Neural cell (in vitro differentiated cells): ENCODE measurements at regions not wholly inside any gene's neighbourhood (a gene's known extent, or its start where the extent isn't known, plus 50 kb on each side); places are given as distances from the start of the nearest gene placed in this dataset.

Experiments
- H2AFZ ChIP-seq: fragments of 200-600, 300-800 bp; sonication (generic), shearing (Covaris generic); 2 replicates; pipeline ENCODE4 v1.6.0; 2014; ENCODE audit warnings: low read depth, mild to moderate bottlenecking, antibody characterized with exemption, low read length, moderate library complexity
- H3F3A ChIP-seq: fragments of 200-600 bp; shearing (Covaris generic); 2 replicates; pipeline ENCODE4 v1.6.1; 2016; ENCODE audit warnings: mild to moderate bottlenecking, moderate library complexity, mixed read lengths, antibody characterized with exemption, low read length; ENCODE audit not compliant: insufficient read depth, poor library complexity, severe bottlenecking
- H3K27ac ChIP-seq: fragments of 200-600, 300-800 bp; sonication (generic), shearing (Covaris generic); 2 replicates; pipeline ENCODE4 v1.5.1; 2014; ENCODE audit warnings: mild to moderate bottlenecking, low read length, moderate library complexity
- H3K27me3 ChIP-seq: fragments of 300-800, 200-600 bp; sonication (generic), shearing (Covaris generic); 2 replicates; pipeline ENCODE4 v1.6.0; 2014; ENCODE audit warnings: mild to moderate bottlenecking, low read depth, low read length, moderate library complexity; ENCODE audit not compliant: insufficient read depth
- H3K36me3 ChIP-seq: fragments of 300-800, 200-600 bp; sonication (generic), shearing (Covaris generic); 2 replicates; pipeline ENCODE4 v1.5.1; 2014; ENCODE audit warnings: mild to moderate bottlenecking, antibody characterized with exemption, low read length, moderate library complexity; ENCODE audit not compliant: insufficient read depth
- H3K4me2 ChIP-seq: fragments of 300-800, 200-600 bp; sonication (generic), shearing (Covaris generic); 2 replicates; pipeline ENCODE4 v1.6.0; 2014; ENCODE audit warnings: mild to moderate bottlenecking, low read length
- H3K4me3 ChIP-seq: fragments of 300-800, 200-600 bp; sonication (generic), shearing (Covaris generic); 2 replicates; pipeline ENCODE4 v1.5.1; 2014; ENCODE audit warnings: mild to moderate bottlenecking, low read length, moderate library complexity
- H3K79me2 ChIP-seq: fragments of 200-600 bp; shearing (Covaris generic); replicated peaks from 2 replicates; pipeline ENCODE4 v1.6.0; 2014; ENCODE audit warnings: mild to moderate bottlenecking, low read length, moderate library complexity; ENCODE audit not compliant: insufficient read depth
- H3K9ac ChIP-seq: fragments of 300-800, 200-600 bp; sonication (generic), shearing (Covaris generic); 2 replicates; pipeline ENCODE4 v1.6.1; 2016; ENCODE audit warnings: mild to moderate bottlenecking, low read length, mixed read lengths
- H3K9me2 ChIP-seq: fragments of 200-600 bp; shearing (Covaris generic); 2 replicates; pipeline ENCODE4 v1.6.1; 2016; ENCODE audit warnings: mild to moderate bottlenecking, low read length, mixed read lengths; ENCODE audit not compliant: insufficient read depth
- H3K9me3 ChIP-seq: fragments of 200-600, 300-800 bp; sonication (generic), shearing (Covaris generic); 2 replicates; pipeline ENCODE4 v1.6.1; 2016; ENCODE audit warnings: mild to moderate bottlenecking, mixed run types, low read length, moderate library complexity, mixed read lengths
- H4K20me1 ChIP-seq: fragments of 200-600 bp; shearing (Covaris generic); 2 replicates; pipeline ENCODE4 v1.6.1; 2016; ENCODE audit warnings: mild to moderate bottlenecking, mixed run types; ENCODE audit not compliant: insufficient read depth
- EP300 ChIP-seq: fragments of 450-650 bp; conservative IDR thresholded peaks from 2 replicates; pipeline ENCODE4 v1.6.1; 2014; ENCODE audit warnings: antibody characterized with exemption, mild to moderate bottlenecking, moderate library complexity; ENCODE audit not compliant: poor library complexity, severe bottlenecking
- EZH2 ChIP-seq: fragments of 200-600, 300-800 bp; shearing (Covaris generic), sonication (generic); IDR thresholded peaks from 2 replicates; pipeline ENCODE4 v1.6.1; 2014; ENCODE audit warnings: antibody characterized with exemption, low read length, borderline replicate concordance, mild to moderate bottlenecking; ENCODE audit not compliant: insufficient read depth, poor library complexity, severe bottlenecking
- MXI1 ChIP-seq: fragments of 450-650 bp; conservative IDR thresholded peaks from 2 replicates; pipeline ENCODE4 v1.6.1; 2014; ENCODE audit warnings: antibody characterized with exemption, mild to moderate bottlenecking; ENCODE audit not compliant: poor library complexity, severe bottlenecking
- POLR2AphosphoS5 ChIP-seq: IDR thresholded peaks from 2 replicates; pipeline ENCODE4 v1.6.1; 2012
- RAD21 ChIP-seq: fragments of 450-650 bp; conservative IDR thresholded peaks from 2 replicates; pipeline ENCODE4 v1.6.1; 2014; ENCODE audit warnings: antibody characterized with exemption, mild to moderate bottlenecking, moderate library complexity
- REST ChIP-seq: IDR thresholded peaks from 2 replicates; pipeline ENCODE4 v1.6.1; 2012; ENCODE audit warnings: borderline replicate concordance
- SMC3 ChIP-seq: fragments of 450-650 bp; conservative IDR thresholded peaks from 2 replicates; pipeline ENCODE4 v1.6.1; 2014; ENCODE audit warnings: antibody characterized with exemption, mild to moderate bottlenecking, moderate library complexity; ENCODE audit not compliant: poor library complexity
- TAF1 ChIP-seq: IDR thresholded peaks from 2 replicates; pipeline ENCODE4 v1.6.1; 2012; ENCODE audit warnings: low read depth
- TF ChIP-seq, protein P1 (sequence below): fragments of 450-650 bp; IDR thresholded peaks from 2 replicates; pipeline ENCODE4 v1.5.1; 2014; ENCODE audit warnings: antibody characterized with exemption, mild to moderate bottlenecking, moderate library complexity; ENCODE audit not compliant: poor library complexity, severe bottlenecking

DNA sequence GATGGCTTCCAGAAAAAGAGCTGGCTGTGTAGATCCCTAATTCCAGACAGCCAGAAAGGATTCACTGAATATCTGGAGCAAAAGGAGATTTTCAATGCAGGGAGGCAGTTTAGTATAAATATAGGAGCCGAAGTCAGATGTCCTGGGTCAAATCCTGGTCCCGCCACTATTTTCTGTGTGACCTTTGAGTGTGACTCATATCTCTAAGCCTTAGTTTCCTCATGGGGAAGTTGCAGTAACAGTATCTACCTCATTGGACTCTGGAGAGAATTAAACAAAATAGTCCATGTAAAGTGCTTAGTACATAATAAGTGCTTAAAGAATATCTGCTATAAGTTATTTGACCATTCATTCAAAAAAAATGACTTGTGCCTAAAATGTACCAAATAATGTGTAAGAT is 52.1 kb upstream of the ITGA6 start:
- no peaks in the 10 kb centered on the region for H3K79me2 ChIP-seq
- no peaks in the 10 kb centered on the region for H3K9me3 ChIP-seq
- no peak overlapping the region for H3K27ac ChIP-seq
- no peak overlapping the region for H2AFZ ChIP-seq
- H3K4me2 ChIP-seq = no peak overlapping the region
- TF ChIP-seq SMC3 (no peak), RAD21 (no peak), EP300 (no peak), TAF1 (no peak), EZH2 (no peak), REST (no peak), MXI1 (no peak), POLR2AphosphoS5 (no peak)
- TF ChIP-seq, protein P1, sequence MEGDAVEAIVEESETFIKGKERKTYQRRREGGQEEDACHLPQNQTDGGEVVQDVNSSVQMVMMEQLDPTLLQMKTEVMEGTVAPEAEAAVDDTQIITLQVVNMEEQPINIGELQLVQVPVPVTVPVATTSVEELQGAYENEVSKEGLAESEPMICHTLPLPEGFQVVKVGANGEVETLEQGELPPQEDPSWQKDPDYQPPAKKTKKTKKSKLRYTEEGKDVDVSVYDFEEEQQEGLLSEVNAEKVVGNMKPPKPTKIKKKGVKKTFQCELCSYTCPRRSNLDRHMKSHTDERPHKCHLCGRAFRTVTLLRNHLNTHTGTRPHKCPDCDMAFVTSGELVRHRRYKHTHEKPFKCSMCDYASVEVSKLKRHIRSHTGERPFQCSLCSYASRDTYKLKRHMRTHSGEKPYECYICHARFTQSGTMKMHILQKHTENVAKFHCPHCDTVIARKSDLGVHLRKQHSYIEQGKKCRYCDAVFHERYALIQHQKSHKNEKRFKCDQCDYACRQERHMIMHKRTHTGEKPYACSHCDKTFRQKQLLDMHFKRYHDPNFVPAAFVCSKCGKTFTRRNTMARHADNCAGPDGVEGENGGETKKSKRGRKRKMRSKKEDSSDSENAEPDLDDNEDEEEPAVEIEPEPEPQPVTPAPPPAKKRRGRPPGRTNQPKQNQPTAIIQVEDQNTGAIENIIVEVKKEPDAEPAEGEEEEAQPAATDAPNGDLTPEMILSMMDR = no peak
- H3K27me3 ChIP-seq = no peaks in the 10 kb centered on the region
- H3K4me3 ChIP-seq = no peak overlapping the region
- no peaks in the 10 kb centered on the region for H4K20me1 ChIP-seq
- H3F3A ChIP-seq = no peaks in the 10 kb centered on the region
- H3K36me3 ChIP-seq = no peaks in the 10 kb centered on the region
- no peaks in the 10 kb centered on the region for H3K9me2 ChIP-seq
- no peak overlapping the region for H3K9ac ChIP-seq

DNA sequence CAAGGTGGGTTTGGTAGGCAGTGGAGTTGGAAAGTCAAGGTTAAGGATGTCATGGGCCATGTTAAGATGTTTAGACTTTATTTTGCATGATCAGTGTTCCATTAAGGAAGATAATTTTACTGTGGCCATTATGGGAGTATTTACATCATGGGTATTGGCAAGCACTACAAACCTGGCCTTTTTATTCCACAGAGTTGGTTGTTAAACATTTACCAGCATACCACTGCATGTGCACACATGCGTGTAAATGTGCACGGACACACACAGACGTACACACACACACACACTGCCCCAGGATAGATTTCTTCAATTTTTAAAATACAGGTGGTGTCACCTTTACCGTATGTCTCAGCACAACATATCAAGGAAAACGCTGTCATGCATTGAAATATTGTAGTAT is 51.4 kb upstream of the ITGA6 start:
- Histone ChIP-seq H3K4me3 (no peak overlapping the region), H3F3A (no peaks in the 10 kb centered on the region), H3K9me3 (no peaks in the 10 kb centered on the region), H3K36me3 (no peaks in the 10 kb centered on the region), H3K27ac (no peak overlapping the region), H3K4me2 (no peak overlapping the region), H2AFZ (no peak overlapping the region), H3K79me2 (no peaks in the 10 kb centered on the region), H4K20me1 (no peaks in the 10 kb centered on the region), H3K9me2 (no peaks in the 10 kb centered on the region), H3K9ac (no peak overlapping the region), H3K27me3 (no peaks in the 10 kb centered on the region)
- TF ChIP-seq POLR2AphosphoS5 = no peak
- TF ChIP-seq REST = no peak
- no peak for TF ChIP-seq TAF1
- TF ChIP-seq RAD21 = no peak
- TF ChIP-seq MXI1 = no peak
- TF ChIP-seq, protein P1 = no peak
